HCEC 1CT (cell line): ENCODE measurements at regions not wholly inside any gene's neighbourhood (a gene's known extent, or its start where the extent isn't known, plus 50 kb on each side); places are given as distances from the start of the nearest gene placed in this dataset.
"Not testable (repeated sequence)": the region's sequence is repeated elsewhere in the genome, so short reads cannot be mapped to it uniquely, and the experiment has no call there.

Experiments
- DNase-seq: peaks from one replicate; pipeline ENCODE4 v3.0.0-alpha.2; 2017

DNA sequence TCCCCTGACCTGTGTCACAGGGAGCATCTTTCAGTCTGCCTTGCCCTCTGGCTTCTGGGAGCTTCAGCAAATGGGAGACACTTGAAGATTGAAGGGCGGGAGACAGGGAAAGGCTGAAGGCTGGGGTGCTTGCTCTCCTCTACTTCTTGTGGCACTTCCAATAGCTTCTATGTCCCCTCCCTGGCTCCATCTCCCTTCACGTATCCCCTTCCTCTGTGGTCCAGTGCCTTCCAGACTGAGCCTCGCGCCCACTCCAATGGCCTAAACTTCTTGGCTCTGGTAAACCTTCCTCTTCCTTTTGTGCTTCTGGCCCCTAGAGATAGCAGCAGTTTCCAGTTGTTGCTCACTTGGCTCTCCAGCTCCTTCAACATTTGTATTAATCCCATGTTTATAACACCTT lies 69.8 kb upstream of the TOPAZ1 start:
- DNase-seq: no peak

DNA sequence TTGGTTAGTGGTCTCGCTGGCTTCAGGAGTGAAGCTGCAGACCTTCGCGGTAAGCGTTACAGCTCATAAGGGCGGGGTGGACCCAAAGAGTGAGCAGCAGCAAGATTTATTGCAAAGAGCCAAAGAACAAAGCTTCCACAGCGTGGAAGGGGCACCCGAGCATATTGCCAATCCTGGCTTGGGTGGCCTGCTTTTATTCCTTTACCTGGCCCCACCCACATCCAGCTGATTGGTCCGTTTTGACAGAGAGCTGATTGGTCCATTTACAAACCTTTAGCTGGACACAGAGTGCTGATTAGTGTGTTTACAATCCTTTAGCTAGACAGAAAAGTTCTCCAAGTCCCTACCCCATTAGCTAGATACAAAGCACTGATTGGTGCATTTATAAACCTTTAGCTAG lies 69.0 kb upstream of the TOPAZ1 start:
- not testable (repeated sequence) for DNase-seq

DNA sequence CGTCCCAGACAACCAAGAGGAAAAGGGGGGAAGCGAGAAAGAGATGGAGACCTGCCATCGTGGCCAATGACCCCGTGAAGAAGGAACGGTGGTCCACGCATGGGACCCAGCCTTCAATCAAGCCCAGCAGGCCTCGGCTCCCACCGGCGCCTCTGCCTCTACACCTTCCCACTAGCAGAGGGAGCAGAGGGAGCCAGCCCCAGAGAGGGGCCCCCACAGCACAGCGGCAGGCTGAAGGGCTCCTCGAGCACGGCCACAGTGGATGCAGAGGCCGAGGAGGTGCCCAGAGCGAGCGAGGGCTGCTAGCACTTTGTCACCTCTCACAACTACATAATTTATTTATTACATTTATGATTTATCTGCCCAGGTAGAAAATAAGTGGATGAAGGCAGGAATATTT lies 68.4 kb upstream of the TOPAZ1 start:
- no peak for DNase-seq

DNA sequence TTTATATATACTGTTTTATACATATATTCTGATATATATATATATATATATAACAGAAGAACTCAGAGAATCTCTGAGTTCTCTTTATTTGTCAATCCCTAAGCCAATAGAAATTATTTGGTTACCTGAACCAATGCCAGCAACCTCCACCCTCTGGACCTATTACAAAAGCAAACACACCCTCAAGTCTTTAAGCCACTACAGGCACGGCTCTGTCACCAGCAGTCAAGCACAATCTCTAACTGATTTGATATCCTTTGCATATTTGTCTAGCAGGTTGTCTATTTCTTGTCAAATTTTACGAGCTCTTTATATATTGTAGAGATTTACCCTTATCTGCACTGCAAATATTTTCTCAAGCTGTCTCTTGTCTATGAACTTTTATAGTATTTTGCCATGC lies 66.6 kb upstream of the TOPAZ1 start:
- no peak for DNase-seq

DNA sequence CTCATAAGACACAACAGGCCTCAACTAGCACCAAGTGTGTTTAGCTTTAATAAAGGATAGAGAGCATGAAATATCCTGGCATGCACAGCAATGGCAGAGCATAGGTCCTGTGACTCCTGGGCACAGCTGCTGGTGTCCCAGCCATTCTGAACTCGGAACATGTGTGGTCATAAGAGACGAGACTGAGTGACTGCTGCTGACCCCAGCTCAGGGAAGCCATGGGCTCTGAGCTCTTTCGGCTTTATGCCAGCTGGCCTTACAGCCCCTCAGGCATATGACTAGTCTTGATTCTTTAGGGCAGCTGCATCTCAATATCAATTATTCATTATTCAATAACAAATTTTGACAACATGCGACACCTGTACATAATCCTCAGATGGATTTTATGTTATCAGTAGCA lies 62.4 kb upstream of the TOPAZ1 start:
- DNase-seq: no peak

DNA sequence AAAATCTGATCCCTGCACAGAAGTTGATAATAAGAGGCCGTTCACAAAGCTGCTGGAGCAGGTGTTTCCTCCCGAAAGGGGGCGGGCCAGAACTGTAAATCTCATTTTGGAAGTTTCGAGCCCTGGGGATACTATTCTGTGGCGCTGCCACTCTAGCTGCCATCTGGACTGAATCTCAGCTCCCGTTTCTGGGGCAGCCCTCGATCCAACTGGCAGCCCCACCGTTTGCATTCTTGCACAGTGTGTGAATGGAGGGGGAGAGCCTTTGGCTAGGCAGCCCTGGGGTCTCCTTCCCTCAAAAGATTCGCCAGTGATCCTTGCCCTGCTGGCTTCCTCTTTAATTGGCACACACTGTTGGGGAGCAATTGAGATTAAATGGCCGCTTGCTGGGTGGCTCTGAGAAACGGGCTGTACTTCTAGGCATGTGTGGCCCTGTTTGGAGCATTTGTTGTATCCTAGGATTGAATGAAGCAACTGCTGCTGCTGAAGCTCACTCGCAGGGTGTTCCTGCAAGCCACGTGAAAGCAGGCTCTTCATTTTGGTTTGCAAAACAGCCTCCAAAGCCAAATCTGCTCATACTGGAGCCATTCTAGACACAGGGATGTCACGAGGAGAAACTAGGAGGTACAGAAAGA lies 57.2 kb upstream of the TOPAZ1 start:
- DNase-seq: no peak

DNA sequence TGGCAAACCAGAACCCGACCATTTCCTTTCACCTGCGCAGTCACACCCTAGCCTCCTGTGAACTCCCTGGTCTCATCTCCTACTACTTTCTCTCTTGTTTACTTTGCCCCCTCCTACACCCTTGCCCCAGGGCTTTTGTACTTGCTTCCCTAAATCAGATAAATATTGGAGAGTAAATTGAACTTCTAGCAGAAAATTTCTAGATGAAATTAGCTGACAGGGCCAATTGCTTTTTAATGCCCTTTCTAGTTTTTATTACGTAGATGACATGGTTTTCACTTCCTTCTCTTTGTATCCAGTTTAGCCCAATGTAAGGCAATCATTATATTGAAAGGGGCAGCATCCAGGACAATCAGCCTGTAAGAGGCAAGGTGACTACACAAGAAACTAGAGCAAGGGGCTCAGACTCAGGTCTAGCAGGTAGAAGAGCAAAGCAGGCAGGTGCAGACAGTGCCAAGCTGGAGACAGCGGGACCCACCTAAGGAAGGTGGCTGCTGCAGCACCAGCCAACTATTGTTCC lies 56.2 kb upstream of the TOPAZ1 start:
- DNase-seq: no peak

DNA sequence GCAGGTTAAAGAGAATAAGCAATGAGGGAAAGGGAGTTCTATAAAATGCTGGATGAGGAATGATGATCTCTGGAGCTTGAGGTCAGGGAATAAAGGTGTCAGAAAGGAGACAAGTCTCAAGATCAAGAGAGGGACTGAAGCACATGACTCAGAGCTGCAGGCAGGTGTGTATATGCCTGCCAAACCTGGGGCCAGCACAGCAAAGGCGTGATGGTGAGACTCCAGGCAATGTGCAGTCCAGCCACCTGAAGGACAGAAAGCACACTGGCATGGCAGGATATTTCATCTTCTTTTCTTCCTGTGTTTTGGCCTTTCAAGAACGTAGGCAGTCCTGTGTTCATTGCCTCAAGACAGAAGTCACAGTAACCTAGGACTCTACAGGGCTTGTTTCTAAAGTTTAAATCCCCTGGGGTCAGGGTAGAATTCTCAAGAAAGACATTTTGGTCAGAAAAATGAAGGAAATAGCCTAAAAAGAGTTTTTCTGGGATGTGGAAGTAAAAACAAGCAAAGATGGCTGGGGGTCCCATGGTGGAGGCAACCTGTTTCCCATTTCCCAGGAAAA lies 55.5 kb upstream of the TOPAZ1 start:
- DNase-seq: no peak

DNA sequence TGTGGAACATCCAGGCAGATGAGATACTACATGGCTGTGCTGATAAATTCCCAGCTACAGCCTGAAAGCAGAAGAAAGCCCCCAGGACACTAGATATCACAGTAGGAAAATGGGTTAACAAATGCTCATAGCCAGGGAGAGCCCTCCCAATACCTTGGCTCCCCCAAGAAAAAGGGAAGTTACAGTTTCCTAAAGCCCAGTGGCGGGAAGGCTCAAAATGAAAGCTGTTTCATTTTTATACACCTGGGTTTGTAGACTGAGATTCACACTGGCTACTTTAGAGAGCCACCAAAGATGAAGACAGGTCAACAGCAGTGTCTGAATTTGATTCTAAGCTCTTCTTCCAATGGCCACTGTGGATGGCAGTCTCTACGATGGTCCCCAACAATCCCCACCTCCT lies 55.0 kb upstream of the TOPAZ1 start:
- DNase-seq: no peak
